ENCODE measurements at regions not wholly inside any gene's neighbourhood (a gene's known extent, or its start where the extent isn't known, plus 50 kb on each side); places are given as distances from the start of the nearest gene placed in this dataset.

DNA sequence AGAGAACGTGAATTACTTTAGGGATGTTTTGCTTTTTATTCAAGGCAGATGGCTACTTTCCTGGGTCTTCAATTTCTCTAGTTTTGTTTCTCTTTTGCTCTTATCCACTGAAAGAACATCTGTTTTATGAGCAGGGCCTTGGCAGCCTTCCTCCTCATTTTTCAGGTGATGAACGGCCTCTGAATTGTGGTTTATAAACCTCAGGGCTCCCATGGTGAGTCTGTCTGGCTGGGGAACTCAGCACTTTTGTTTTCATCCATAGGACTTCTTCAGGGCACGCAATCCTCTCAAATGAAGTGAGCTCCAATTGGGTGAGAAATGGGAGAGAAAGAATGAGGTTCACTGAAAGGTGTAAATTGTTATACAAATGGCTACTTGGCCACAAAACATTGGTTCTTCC is 186.4 kb upstream of the ERCC4 start:
- no CpG with 5 or more reads among the region's 3 CpGs for WGBS (ENCODE audit: extremely low coverage, insufficient read length, low lambda C conversion rate)
- Histone ChIP-seq H3K4me1 (ENCODE audit: insufficient read depth, low read length) (no peaks in the 10 kb centered on the region), H4K5ac (ENCODE audit: insufficient read length, low read depth, low read length) (no peak overlapping the region), H2BK20ac (ENCODE audit: low read depth, low read length, poor library complexity, severe bottlenecking) (no peak overlapping the region), H3K14ac (ENCODE audit: insufficient read depth, low read length) (no peak overlapping the region), H3K79me1 (ENCODE audit: insufficient read depth, low read depth, low read length, poor library complexity, severe bottlenecking) (no peaks in the 10 kb centered on the region), H3K56ac (ENCODE audit: insufficient read length, low read depth, low read length) (no peak overlapping the region), H3K27me3 (ENCODE audit: insufficient read depth, low read length) (no peaks in the 10 kb centered on the region; the same call in 1 of the 2 replicates), H3K79me2 (ENCODE audit: insufficient read depth, low read length) (no peaks in the 10 kb centered on the region), H2BK12ac (ENCODE audit: insufficient read length, low read depth, low read length) (no peak overlapping the region), H2AK5ac (ENCODE audit: insufficient read length, low read length) (no peak overlapping the region), H2BK120ac (ENCODE audit: low read depth, low read length, poor library complexity, severe bottlenecking) (no peak overlapping the region), H3K23me2 (ENCODE audit: insufficient read length, low read depth, low read length, poor library complexity, severe bottlenecking) (no peaks in the 10 kb centered on the region), H3K27ac (ENCODE audit: insufficient read length, low read depth, low read length) (no peak overlapping the region), H2BK15ac (ENCODE audit: low read depth, low read length) (no peak overlapping the region), H4K91ac (ENCODE audit: insufficient read length, low read depth, low read length) (no peak overlapping the region), H3K9ac (ENCODE audit: extremely low read depth, insufficient read length, low read length) (no peak overlapping the region), H3K4me2 (ENCODE audit: insufficient read depth, insufficient read length, low read length) (no peak overlapping the region), H3K18ac (ENCODE audit: insufficient read length, low read depth, low read length) (no peak overlapping the region), H2BK5ac (ENCODE audit: insufficient read length, low read length) (no peak overlapping the region), H3K4ac (ENCODE audit: low read depth, low read length) (no peak overlapping the region), H3T11ph (ENCODE audit: low read length) (no peak overlapping the region), H4K20me1 (ENCODE audit: control insufficient read depth, insufficient read depth, insufficient read length) (no peaks in the 10 kb centered on the region), H3K23ac (ENCODE audit: insufficient read length, low read depth, low read length) (no peak overlapping the region), H3K9me3 (ENCODE audit: control insufficient read depth, low read depth, low read length) (no peaks in the 10 kb centered on the region), H4K8ac (replicated peaks; ENCODE audit: insufficient read length, low read depth, low read length) (no peak overlapping the region), H2AFZ (ENCODE audit: low read length) (no peak overlapping the region)
- Mint-ChIP-seq H3K36me3 (ENCODE audit: insufficient read depth in 1 of 3, low read depth in 3 of 3) (peaks cover 1 to 2% (median 1%) of the 10 kb centered on the region in 3 experiments; a peak in 3 of 7 replicates), H3K4me3 (no peak overlapping the region), H3K9me3 (peaks cover 3 to 6% of the 10 kb centered on the region in 2 experiments), H3K27me3 (ENCODE audit: low read depth) (no peaks in the 10 kb centered on the region; the same call in 1 of the 2 replicates), H3K4me1 (peaks cover 2 to 3% of the 10 kb centered on the region in 2 experiments; a peak in 3 of 4 replicates), H3K27ac (0 out of 7 replicates have a peak overlapping the region, but pooled peaks of 1 of the 3 experiments have one; percentile 32)
- DNase-seq, result no peak
- TF ChIP-seq, protein P1, sequence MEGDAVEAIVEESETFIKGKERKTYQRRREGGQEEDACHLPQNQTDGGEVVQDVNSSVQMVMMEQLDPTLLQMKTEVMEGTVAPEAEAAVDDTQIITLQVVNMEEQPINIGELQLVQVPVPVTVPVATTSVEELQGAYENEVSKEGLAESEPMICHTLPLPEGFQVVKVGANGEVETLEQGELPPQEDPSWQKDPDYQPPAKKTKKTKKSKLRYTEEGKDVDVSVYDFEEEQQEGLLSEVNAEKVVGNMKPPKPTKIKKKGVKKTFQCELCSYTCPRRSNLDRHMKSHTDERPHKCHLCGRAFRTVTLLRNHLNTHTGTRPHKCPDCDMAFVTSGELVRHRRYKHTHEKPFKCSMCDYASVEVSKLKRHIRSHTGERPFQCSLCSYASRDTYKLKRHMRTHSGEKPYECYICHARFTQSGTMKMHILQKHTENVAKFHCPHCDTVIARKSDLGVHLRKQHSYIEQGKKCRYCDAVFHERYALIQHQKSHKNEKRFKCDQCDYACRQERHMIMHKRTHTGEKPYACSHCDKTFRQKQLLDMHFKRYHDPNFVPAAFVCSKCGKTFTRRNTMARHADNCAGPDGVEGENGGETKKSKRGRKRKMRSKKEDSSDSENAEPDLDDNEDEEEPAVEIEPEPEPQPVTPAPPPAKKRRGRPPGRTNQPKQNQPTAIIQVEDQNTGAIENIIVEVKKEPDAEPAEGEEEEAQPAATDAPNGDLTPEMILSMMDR (conservative IDR thresholded peaks at IDR 0.05), result no peak
